Endothelial cell of umbilical vein (primary cell): ENCODE measurements at regions not wholly inside any gene's neighbourhood (a gene's known extent, or its start where the extent isn't known, plus 50 kb on each side); places are given as distances from the start of the nearest gene placed in this dataset.

Source experiments
- BruUV-seq: library from RNA; stranded (reverse); fragments of 400-500 nt; replicated peaks from 2 replicates; lab custom pipeline; 2021; lab: Mats Ljungman, UMichigan
- CTCF ChIA-PET: fragments of 300-600, 350-600 bp; sonication (Branson Sonifier 250); formaldehyde crosslinking; loops from one replicate; lab custom pipeline; 2021; ENCODE audit warnings: antibody characterized with exemption, inconsistent platforms; lab: Charles Lee
- POLR2A ChIA-PET: fragments of 300-600, 350-600 bp; sonication (Branson Sonifier 250); formaldehyde crosslinking; loops from one replicate; lab custom pipeline; 2021; ENCODE audit warnings: antibody characterized with exemption, inconsistent platforms; lab: Charles Lee
- DNase-seq: peaks from one replicate; pipeline ENCODE4 v3.0.0-alpha.2; 2011; ENCODE audit warnings: low read depth, low spot score
- FAIRE-seq: peaks from 2 replicates; lab custom pipeline; 2011; peaks lifted over from hg19 to GRCh38; lab: Jason Lieb, UNC
- H2AFZ ChIP-seq: 2 replicates; pipeline ENCODE4 v1.6.0; 2012; ENCODE audit warnings: low read depth, low read length, control low read depth, inconsistent platforms
- H3K27ac ChIP-seq: 2 replicates; pipeline ENCODE4 v1.5.1; 2011; ENCODE audit warnings: low read depth, mild to moderate bottlenecking, control low read depth, low read length, moderate library complexity; ENCODE audit not compliant: insufficient read depth
- H3K27me3 ChIP-seq, 2 experiments: 2 replicates each; pipeline versions ENCODE4 v1.6.0 to v1.6.1; 2011; ENCODE audit warnings: low read length in 2 of 2, mixed read lengths in 1 of 2; ENCODE audit not compliant: control insufficient read depth in 2 of 2, insufficient read depth in 2 of 2
- H3K36me3 ChIP-seq, 2 experiments: 2 replicates in 1 of 2; 3 replicates in 1 of 2; pipeline ENCODE4 v1.5.1; 2011; ENCODE audit warnings: low read length in 2 of 2, mild to moderate bottlenecking in 1 of 2, moderate library complexity in 1 of 2; ENCODE audit not compliant: control insufficient read depth in 2 of 2, insufficient read depth in 2 of 2; ENCODE audit errors: extremely low read depth in 1 of 2
- H3K4me1 ChIP-seq: 3 replicates; pipeline ENCODE4 v1.5.1; 2011; ENCODE audit warnings: mild to moderate bottlenecking, low read length; ENCODE audit not compliant: control insufficient read depth, insufficient read depth; ENCODE audit errors: extremely low read depth
- H3K4me2 ChIP-seq: 2 replicates; pipeline ENCODE4 v1.6.1; 2011; ENCODE audit warnings: low read length, control low read depth, mixed read lengths; ENCODE audit not compliant: insufficient read depth
- H3K4me3 ChIP-seq, 3 experiments: fragments of 200-600 bp in 1 of 3; sonication (generic), shearing (Covaris generic) in 1 of 3; replicated peaks in 1 of 3; 2 replicates each; pipeline ENCODE4 v1.5.1; 2011 to 2016; ENCODE audit warnings: control low read depth in 3 of 3, low read length in 3 of 3, mild to moderate bottlenecking in 2 of 3, inconsistent platforms in 1 of 3, low read depth in 1 of 3, moderate library complexity in 1 of 3; ENCODE audit not compliant: insufficient read depth in 1 of 3
- H3K79me2 ChIP-seq: 2 replicates; pipeline ENCODE4 v1.6.0; 2012; ENCODE audit warnings: low read length, inconsistent platforms; ENCODE audit not compliant: control insufficient read depth, insufficient read depth
- H3K9ac ChIP-seq: replicated peaks from 2 replicates; pipeline ENCODE3; 2011; ENCODE audit warnings: low read length, control low read depth; ENCODE audit not compliant: insufficient read depth; ENCODE audit errors: extremely low read depth
- H3K9me1 ChIP-seq: replicated peaks from 3 replicates; pipeline ENCODE4 v1.6.0; 2011; ENCODE audit warnings: mild to moderate bottlenecking, low read length; ENCODE audit not compliant: control insufficient read depth, insufficient read depth; ENCODE audit errors: extremely low read depth
- H3K9me3 ChIP-seq: replicated peaks from 2 replicates; pipeline ENCODE4 v1.5.1; 2012; ENCODE audit warnings: low read length, inconsistent platforms; ENCODE audit not compliant: control insufficient read depth, insufficient read depth
- H4K20me1 ChIP-seq: replicated peaks from 2 replicates; pipeline ENCODE3; 2011; ENCODE audit warnings: mild to moderate bottlenecking, low read length; ENCODE audit not compliant: control insufficient read depth, insufficient read depth; ENCODE audit errors: extremely low read depth
- CTCF ChIP-seq, 2 donors: IDR thresholded peaks; 1 replicate in 1 of 2; 2 replicates in 1 of 2; pipeline ENCODE4 v1.5.1; 2011; ENCODE audit warnings: low read length in 2 of 2, mild to moderate bottlenecking in 2 of 2, moderate library complexity in 2 of 2, control low read depth in 1 of 2, inconsistent platforms in 1 of 2, low read depth in 1 of 2; ENCODE audit not compliant: insufficient read depth in 1 of 2; ENCODE audit errors: extremely low read depth in 1 of 2
- EZH2 ChIP-seq: IDR thresholded peaks from 2 replicates; pipeline ENCODE4 v1.6.1; 2012; ENCODE audit warnings: borderline replicate concordance, low read depth, mild to moderate bottlenecking, moderate library complexity, low read length, inconsistent platforms; ENCODE audit not compliant: severe bottlenecking
- FOS ChIP-seq: IDR thresholded peaks from 2 replicates; pipeline ENCODE4 v1.6.1; 2011; ENCODE audit warnings: mild to moderate bottlenecking, low read length, moderate library complexity, borderline replicate concordance; ENCODE audit not compliant: insufficient read depth
- GATA2 ChIP-seq: IDR thresholded peaks from 2 replicates; pipeline ENCODE4 v1.7.0; 2011; ENCODE audit warnings: low read depth, mild to moderate bottlenecking, moderate library complexity, mixed read lengths, low read length; ENCODE audit not compliant: insufficient read length, insufficient read depth
- JUN ChIP-seq: IDR thresholded peaks from 2 replicates; pipeline ENCODE4 v1.6.1; 2011; ENCODE audit warnings: borderline replicate concordance, low read depth; ENCODE audit not compliant: insufficient read length, insufficient read depth
- MAX ChIP-seq: IDR thresholded peaks from 2 replicates; pipeline ENCODE4 v1.6.1; 2011; ENCODE audit not compliant: insufficient read depth, insufficient read length
- MYC ChIP-seq: IDR thresholded peaks from one replicate; pipeline ENCODE4 v1.6.1; 2011; ENCODE audit warnings: mild to moderate bottlenecking, low read depth, low read length
- POLR2A ChIP-seq: IDR thresholded peaks from 2 replicates; pipeline ENCODE4 v1.6.1; 2012; ENCODE audit warnings: low read depth, mild to moderate bottlenecking, control low read depth, low read length
- POLR2AphosphoS5 ChIP-seq: IDR thresholded peaks from 2 replicates; pipeline ENCODE4 v1.6.1; 2012; ENCODE audit warnings: low read depth, mild to moderate bottlenecking, control low read depth, low read length, moderate library complexity; ENCODE audit not compliant: insufficient read depth
- dilution Hi-C: fragments of 300-500 bp; cut with MboI; formaldehyde crosslinking; loops from one replicate; pipeline ENCODE4 v1.15.0; 2019; ENCODE audit warnings: low sequenced_read_pairs; ENCODE audit not compliant: extremely low pct_ligation_motif_present
- intact Hi-C: fragments of 100-400 bp; cut with micrococcal nuclease; formaldehyde crosslinking; loops from one replicate; pipeline ENCODE4 v1.10.0; 2022

- CTCF ChIA-PET = no interaction called here
- no TSS peak for BruUV-seq
Measured at GRCh38 chr2:5035057-5035488, 657.1 kb upstream of the SOX11 start.

More at GRCh38 chr2:5035057-5035488, 657.1 kb upstream of the SOX11 start:
- FAIRE-seq (no peak), DNase-seq (no peak)
- no peak overlapping the region for H3K9ac ChIP-seq
- no peaks in the 10 kb centered on the region for H3K79me2 ChIP-seq
- no peak for TF ChIP-seq CTCF (IDR thresholded peaks at IDR 0.05; ENCODE audit: extremely low read depth in 1 of 2, insufficient read depth in 1 of 2, low read depth in 1 of 2, low read length in 2 of 2)
- TF ChIP-seq JUN = no peak
- TF ChIP-seq EZH2 = no peak
- no peak for TF ChIP-seq POLR2A
- no peak for TF ChIP-seq FOS
- no peak for TF ChIP-seq POLR2AphosphoS5
- TF ChIP-seq MYC = no peak
- no peak for TF ChIP-seq MAX
- no peak for TF ChIP-seq GATA2
- H3K27ac ChIP-seq = no peak overlapping the region
- no peaks in the 10 kb centered on the region for H3K36me3 ChIP-seq
- H3K4me2 ChIP-seq = no peak overlapping the region
- intact Hi-C loops (no loop called here), dilution Hi-C loops (no loop called here)
- no peak overlapping the region for H2AFZ ChIP-seq
- H3K9me3 ChIP-seq = no peaks in the 10 kb centered on the region
- no peaks in the 10 kb centered on the region for H3K27me3 ChIP-seq
- no peaks in the 10 kb centered on the region for H3K9me1 ChIP-seq
- no peaks in the 10 kb centered on the region for H3K4me1 ChIP-seq
- no peaks in the 10 kb centered on the region for H4K20me1 ChIP-seq
- H3K4me3 ChIP-seq = no peak overlapping the region
- POLR2A ChIA-PET = no interaction called here
